ENCODE measurements at regions not wholly inside any gene's neighbourhood (a gene's known extent, or its start where the extent isn't known, plus 50 kb on each side); places are given as distances from the start of the nearest gene placed in this dataset.

- TF ChIP-seq, protein P1, sequence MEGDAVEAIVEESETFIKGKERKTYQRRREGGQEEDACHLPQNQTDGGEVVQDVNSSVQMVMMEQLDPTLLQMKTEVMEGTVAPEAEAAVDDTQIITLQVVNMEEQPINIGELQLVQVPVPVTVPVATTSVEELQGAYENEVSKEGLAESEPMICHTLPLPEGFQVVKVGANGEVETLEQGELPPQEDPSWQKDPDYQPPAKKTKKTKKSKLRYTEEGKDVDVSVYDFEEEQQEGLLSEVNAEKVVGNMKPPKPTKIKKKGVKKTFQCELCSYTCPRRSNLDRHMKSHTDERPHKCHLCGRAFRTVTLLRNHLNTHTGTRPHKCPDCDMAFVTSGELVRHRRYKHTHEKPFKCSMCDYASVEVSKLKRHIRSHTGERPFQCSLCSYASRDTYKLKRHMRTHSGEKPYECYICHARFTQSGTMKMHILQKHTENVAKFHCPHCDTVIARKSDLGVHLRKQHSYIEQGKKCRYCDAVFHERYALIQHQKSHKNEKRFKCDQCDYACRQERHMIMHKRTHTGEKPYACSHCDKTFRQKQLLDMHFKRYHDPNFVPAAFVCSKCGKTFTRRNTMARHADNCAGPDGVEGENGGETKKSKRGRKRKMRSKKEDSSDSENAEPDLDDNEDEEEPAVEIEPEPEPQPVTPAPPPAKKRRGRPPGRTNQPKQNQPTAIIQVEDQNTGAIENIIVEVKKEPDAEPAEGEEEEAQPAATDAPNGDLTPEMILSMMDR (IDR thresholded peaks at IDR 0.05): no peak
- no peak for TF ChIP-seq POLR2A (IDR thresholded peaks at IDR 0.05)
Measured at GRCh38 chr13:72129117-72129516, 262.1 kb upstream of the DACH1 start.
